ENCODE measurements at regions not wholly inside any gene's neighbourhood (a gene's known extent, or its start where the extent isn't known, plus 50 kb on each side); places are given as distances from the start of the nearest gene placed in this dataset.

- no peaks in the 10 kb centered on the region for H4K20me1 ChIP-seq (ENCODE audit: insufficient read depth, low read length)
- no TSS peak for BruUV-seq (replicated peaks)
Observed at GRCh38 chr6:63426844-63427243, 107.1 kb upstream of the LGSN start.

GRCh38 chr6:63427951-63428350 is 108.2 kb upstream of the LGSN start:
- POLR2A ChIA-PET = interaction anchor here (0.7 kb wide), 1 partner anchor 14 kb away, joined by 3 read pairs; no protein-coding TSS in a partner anchor
- Histone ChIP-seq H3K4me2 (ENCODE audit: low read length) (no peak overlapping the region), H3K4me1 (ENCODE audit: insufficient read depth, low read length, poor library complexity, severe bottlenecking) (no peaks in the 10 kb centered on the region), H3K9me3 (ENCODE audit: low read length) (no peaks in the 10 kb centered on the region), H3K27ac (ENCODE audit: low read depth, low read length, poor library complexity, severe bottlenecking) (no peak overlapping the region), H3K4me3 (ENCODE audit: low read depth, low read length, poor library complexity, severe bottlenecking) (no peak overlapping the region), H3K79me2 (ENCODE audit: insufficient read depth, low read depth, low read length) (no peaks in the 10 kb centered on the region), H3K9me2 (ENCODE audit: insufficient read depth, low read length) (no peaks in the 10 kb centered on the region), H4K20me1 (ENCODE audit: insufficient read depth, low read length) (no peaks in the 10 kb centered on the region), H2AFZ (ENCODE audit: low read length) (no peak overlapping the region), H3K36me3 (ENCODE audit: insufficient read depth, low read length) (no peaks in the 10 kb centered on the region)
- TF ChIP-seq CTCF (conservative IDR thresholded peaks at IDR 0.05; ENCODE audit: low read length) = no peak
- TF ChIP-seq EZH2phosphoT487 (IDR thresholded peaks at IDR 0.05; ENCODE audit: borderline replicate concordance, low read depth, low read length) = no peak
- no peak for DNase-seq (ENCODE audit: low spot score)
- CTCF ChIA-PET (ENCODE audit: unreplicated experiment) = no interaction called here
- intact Hi-C loops (cut with micrococcal nuclease; ENCODE audit: unreplicated experiment) = no loop called here
- no TSS peak for BruUV-seq (replicated peaks)

More at GRCh38 chr6:63426844-63427243, 107.1 kb upstream of the LGSN start:
- no peak overlapping the region for H3K4me3 ChIP-seq (ENCODE audit: low read depth, low read length, poor library complexity, severe bottlenecking)
- H3K4me1 ChIP-seq (ENCODE audit: insufficient read depth, low read length, poor library complexity, severe bottlenecking) = no peaks in the 10 kb centered on the region
- ChIA-PET CTCF (ENCODE audit: unreplicated experiment) (no interaction called here), POLR2A (no interaction called here)
- H3K4me2 ChIP-seq (ENCODE audit: low read length) = no peak overlapping the region
- TF ChIP-seq CTCF (conservative IDR thresholded peaks at IDR 0.05; ENCODE audit: low read length) (no peak), EZH2phosphoT487 (IDR thresholded peaks at IDR 0.05; ENCODE audit: borderline replicate concordance, low read depth, low read length) (no peak)
- DNase-seq (ENCODE audit: low spot score) = no peak
- intact Hi-C loops (cut with micrococcal nuclease; ENCODE audit: unreplicated experiment) = no loop called here
- no peak overlapping the region for H2AFZ ChIP-seq (ENCODE audit: low read length)
- no peaks in the 10 kb centered on the region for H3K79me2 ChIP-seq (ENCODE audit: insufficient read depth, low read depth, low read length)
- H3K9me2 ChIP-seq (ENCODE audit: insufficient read depth, low read length) = no peaks in the 10 kb centered on the region
- H3K27ac ChIP-seq (ENCODE audit: low read depth, low read length, poor library complexity, severe bottlenecking) = no peak overlapping the region
- H3K36me3 ChIP-seq (ENCODE audit: insufficient read depth, low read length) = no peaks in the 10 kb centered on the region
- no peaks in the 10 kb centered on the region for H3K9me3 ChIP-seq (ENCODE audit: low read length)

GRCh38 chr6:63430985-63431519 is 111.3 kb upstream of the LGSN start:
- no peak for DNase-seq (ENCODE audit: low spot score)
- no peak overlapping the region for H3K27ac ChIP-seq (ENCODE audit: low read depth, low read length, poor library complexity, severe bottlenecking)
- H4K20me1 ChIP-seq (ENCODE audit: insufficient read depth, low read length) = no peaks in the 10 kb centered on the region
- no TSS peak for BruUV-seq (replicated peaks)
- H3K4me2 ChIP-seq (ENCODE audit: low read length) = no peak overlapping the region
- intact Hi-C loops (cut with micrococcal nuclease; ENCODE audit: unreplicated experiment) = no loop called here
- H3K4me1 ChIP-seq (ENCODE audit: insufficient read depth, low read length, poor library complexity, severe bottlenecking) = no peaks in the 10 kb centered on the region
- ChIA-PET POLR2A (no interaction called here), CTCF (ENCODE audit: unreplicated experiment) (no interaction called here)
- no peaks in the 10 kb centered on the region for H3K36me3 ChIP-seq (ENCODE audit: insufficient read depth, low read length)
- H3K9me2 ChIP-seq (ENCODE audit: insufficient read depth, low read length) = no peaks in the 10 kb centered on the region
- no peak for TF ChIP-seq CTCF (conservative IDR thresholded peaks at IDR 0.05; ENCODE audit: low read length)
- no peak for TF ChIP-seq EZH2phosphoT487 (IDR thresholded peaks at IDR 0.05; ENCODE audit: borderline replicate concordance, low read depth, low read length)
- no peak overlapping the region for H2AFZ ChIP-seq (ENCODE audit: low read length)
- H3K79me2 ChIP-seq (ENCODE audit: insufficient read depth, low read depth, low read length) = no peaks in the 10 kb centered on the region
- no peak overlapping the region for H3K4me3 ChIP-seq (ENCODE audit: low read depth, low read length, poor library complexity, severe bottlenecking)
- H3K9me3 ChIP-seq (ENCODE audit: low read length) = no peaks in the 10 kb centered on the region
